Memory B cell (primary cell): ENCODE measurements at regions not wholly inside any gene's neighbourhood (a gene's known extent, or its start where the extent isn't known, plus 50 kb on each side); places are given as distances from the start of the nearest gene placed in this dataset.

Experiments used
- ATAC-seq: fragments of 150-1000 bp; cut with Tn5 transposase; 2 replicates; pipeline ENCODE4 v1.10.0; 2021; ENCODE audit warnings: low read depth, mild to moderate bottlenecking, moderate library complexity
- DNase-seq, 2 donors: peaks; one replicate each; pipeline ENCODE4 v3.0.0; 2022; ENCODE audit warnings: low spot score in 2 of 2
- H3K27ac Mint-ChIP-seq: one replicate; pipeline ENCODE4 v1.8.0; 2022; ENCODE audit warnings: mild to moderate bottlenecking, moderate library complexity, mixed read lengths
- H3K27me3 Mint-ChIP-seq: one replicate; pipeline ENCODE4 v1.8.0; 2022; ENCODE audit warnings: mixed read lengths
- H3K36me3 Mint-ChIP-seq: one replicate; pipeline ENCODE4 v1.8.0; 2022; ENCODE audit warnings: mild to moderate bottlenecking, mixed read lengths
- H3K4me1 Mint-ChIP-seq: one replicate; pipeline ENCODE4 v1.8.0; 2022; ENCODE audit warnings: mixed read lengths
- H3K4me3 Mint-ChIP-seq: one replicate; pipeline ENCODE4 v1.8.0; 2022; ENCODE audit warnings: mild to moderate bottlenecking, moderate library complexity, mixed read lengths
- H3K9me3 Mint-ChIP-seq: one replicate; pipeline ENCODE4 v1.8.0; 2022; ENCODE audit warnings: mixed read lengths

DNA sequence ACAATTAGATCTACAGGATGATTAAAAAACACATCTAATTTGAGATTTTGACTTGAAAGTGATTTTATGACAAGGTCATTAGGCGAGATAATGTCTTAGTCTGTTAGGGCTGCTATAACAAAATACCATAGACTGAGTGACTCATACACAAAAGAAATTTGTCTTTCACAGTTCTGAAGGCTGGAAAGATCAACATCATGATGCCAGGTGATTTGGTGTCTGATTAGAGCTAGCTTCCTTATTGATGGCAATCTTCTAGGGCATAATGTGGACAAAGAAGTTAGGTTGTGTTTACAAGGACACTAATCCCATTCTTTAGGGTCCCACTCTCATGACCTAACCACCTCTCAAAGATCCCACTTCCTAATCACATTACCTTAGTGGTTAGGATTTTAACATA lies 256.7 kb downstream of the TUSC1 start:
- Mint-ChIP-seq H3K27ac (no peak overlapping the region), H3K36me3 (no peaks in the 10 kb centered on the region), H3K4me1 (no peaks in the 10 kb centered on the region), H3K9me3 (peaks cover 9% of the 10 kb centered on the region), H3K27me3 (no peaks in the 10 kb centered on the region), H3K4me3 (no peak overlapping the region)
- DNase-seq (no peak), ATAC-seq (no peak)

DNA sequence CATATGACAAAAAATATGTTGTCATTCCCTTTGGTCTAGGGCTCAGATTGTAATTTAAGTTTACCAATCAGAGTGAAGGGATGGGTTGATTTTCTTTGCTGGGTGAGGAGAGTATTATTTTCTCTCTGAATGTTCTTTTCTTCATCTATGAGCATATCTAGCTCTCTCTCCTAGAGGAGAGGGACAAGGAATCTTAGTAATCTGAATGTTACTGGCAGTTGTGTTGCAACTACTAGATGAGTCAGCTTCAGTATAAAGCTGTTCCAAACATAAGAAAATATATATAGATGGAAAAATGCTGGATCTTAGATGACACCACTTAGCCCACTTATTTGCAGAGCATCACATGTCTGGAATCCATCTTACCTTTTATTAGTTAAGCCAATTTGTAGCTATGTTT lies 259.3 kb downstream of the TUSC1 start:
- no peaks in the 10 kb centered on the region for H3K4me1 Mint-ChIP-seq
- H3K4me3 Mint-ChIP-seq = no peak overlapping the region
- H3K27me3 Mint-ChIP-seq = no peaks in the 10 kb centered on the region
- H3K9me3 Mint-ChIP-seq = peaks cover 6% of the 10 kb centered on the region
- no peak for ATAC-seq
- no peaks in the 10 kb centered on the region for H3K36me3 Mint-ChIP-seq
- H3K27ac Mint-ChIP-seq = no peak overlapping the region
- no peak for DNase-seq

DNA sequence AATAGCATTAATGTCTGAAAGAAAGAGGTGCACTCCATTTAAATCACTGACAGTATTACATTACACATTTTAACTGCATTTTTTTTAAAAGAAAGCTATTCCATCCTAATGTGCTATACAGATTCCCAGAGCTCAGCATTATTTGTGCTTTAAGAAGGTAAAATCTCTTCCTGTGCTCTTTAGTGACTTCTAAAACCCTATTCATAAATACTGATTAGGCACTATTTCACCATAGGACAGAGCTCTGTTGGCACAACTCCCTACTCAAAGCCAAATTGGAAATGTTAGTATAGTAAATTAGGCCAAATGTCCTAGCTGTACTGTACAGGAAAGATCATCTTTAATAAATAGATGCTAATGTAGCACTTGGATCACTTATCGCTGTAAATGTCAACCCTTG lies 262.5 kb downstream of the TUSC1 start:
- DNase-seq (no peak), ATAC-seq (no peak)
- Mint-ChIP-seq H3K27ac (no peak overlapping the region), H3K9me3 (peaks cover 4% of the 10 kb centered on the region), H3K36me3 (no peaks in the 10 kb centered on the region), H3K27me3 (no peaks in the 10 kb centered on the region), H3K4me3 (no peak overlapping the region), H3K4me1 (no peaks in the 10 kb centered on the region)

DNA sequence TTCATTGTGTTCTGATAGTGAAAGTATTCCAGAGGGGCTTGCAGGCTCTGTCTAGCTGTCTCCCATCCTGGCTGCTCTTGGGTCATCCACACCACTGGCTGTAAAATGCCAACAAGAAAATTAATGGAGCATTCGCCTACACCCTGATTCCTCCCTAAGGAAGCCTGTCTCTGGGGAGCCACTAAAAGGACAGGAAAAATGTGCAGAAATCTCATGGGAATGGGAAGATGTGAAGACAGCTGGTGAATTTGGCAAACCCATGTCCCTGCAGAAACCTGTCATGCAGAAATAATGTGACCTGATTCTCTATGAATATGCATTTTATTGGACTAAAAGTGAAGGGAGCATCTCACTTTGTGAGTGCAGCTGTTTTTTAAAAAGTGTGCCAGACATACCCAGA lies 265.6 kb downstream of the TUSC1 start:
- Mint-ChIP-seq H3K9me3 (peaks cover 2% of the 10 kb centered on the region), H3K27ac (no peak overlapping the region), H3K27me3 (no peaks in the 10 kb centered on the region), H3K4me1 (no peaks in the 10 kb centered on the region), H3K4me3 (no peak overlapping the region), H3K36me3 (no peaks in the 10 kb centered on the region)
- no peak for ATAC-seq
- no peak for DNase-seq

DNA sequence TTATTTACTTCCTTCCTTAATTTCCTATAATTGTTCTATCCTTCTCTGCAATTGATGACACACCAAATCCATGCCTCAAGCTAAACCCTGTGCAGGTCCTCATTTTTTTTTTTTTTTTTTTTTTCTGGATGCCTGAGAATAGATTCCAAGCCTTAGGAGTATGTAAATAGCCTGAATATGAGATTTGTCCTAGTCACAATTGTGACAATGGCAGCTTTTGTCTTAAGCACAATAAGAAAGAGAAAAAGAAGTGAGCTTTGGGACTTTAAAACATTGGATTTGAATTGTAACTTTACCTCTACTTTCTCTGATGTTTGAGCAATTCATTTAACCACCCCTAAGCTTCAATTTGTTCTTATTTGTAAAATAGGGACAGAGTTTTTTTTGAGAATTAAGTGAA lies 280.5 kb downstream of the TUSC1 start:
- Mint-ChIP-seq H3K4me3 (no peak overlapping the region), H3K4me1 (no peaks in the 10 kb centered on the region), H3K27me3 (no peaks in the 10 kb centered on the region), H3K27ac (no peak overlapping the region), H3K36me3 (no peaks in the 10 kb centered on the region), H3K9me3 (peaks cover 1% of the 10 kb centered on the region)
- no peak for DNase-seq
- ATAC-seq = no peak

DNA sequence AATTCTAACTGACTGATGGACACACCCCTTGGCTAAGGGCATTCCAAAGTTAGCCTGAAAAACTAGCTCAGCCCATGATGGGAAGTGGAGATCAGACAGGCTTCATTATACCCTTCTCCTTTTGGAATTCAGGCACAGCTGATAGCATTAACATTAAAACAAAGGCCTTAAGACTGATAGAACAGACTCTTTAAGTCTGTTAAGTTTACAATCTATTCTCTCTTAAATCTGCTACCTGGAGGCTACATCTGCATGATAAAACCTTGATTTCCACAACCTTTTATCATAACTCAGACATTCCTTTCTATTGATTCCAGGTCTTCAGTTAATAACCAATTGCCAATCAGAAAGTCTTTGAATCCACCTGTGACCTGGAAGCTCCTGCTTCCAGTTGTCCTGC lies 281.4 kb downstream of the TUSC1 start:
- Mint-ChIP-seq H3K4me1 (no peaks in the 10 kb centered on the region), H3K27me3 (no peaks in the 10 kb centered on the region), H3K4me3 (no peak overlapping the region), H3K9me3 (peaks cover 3% of the 10 kb centered on the region), H3K36me3 (no peaks in the 10 kb centered on the region), H3K27ac (no peak overlapping the region)
- no peak for DNase-seq
- ATAC-seq = no peak

DNA sequence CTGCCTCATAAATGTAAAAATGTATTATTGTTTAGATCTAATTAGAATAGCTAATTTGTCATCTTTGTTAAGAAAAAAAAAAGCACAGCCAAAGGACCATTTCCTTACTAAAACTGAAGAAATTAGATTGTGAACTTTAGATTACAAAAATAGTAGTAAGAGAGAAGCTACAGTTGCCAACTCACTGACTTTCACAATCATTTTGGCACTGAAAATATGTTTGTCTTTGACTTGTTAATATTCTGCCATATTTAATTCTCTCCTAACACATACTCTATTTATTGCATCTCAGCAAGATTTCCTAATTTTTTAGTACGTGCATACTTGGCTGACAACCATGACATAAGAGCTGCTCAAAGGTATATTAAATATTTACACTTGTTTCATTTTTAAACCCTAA lies 297.1 kb downstream of the TUSC1 start:
- ATAC-seq = no peak
- H3K27me3 Mint-ChIP-seq = no peaks in the 10 kb centered on the region
- no peaks in the 10 kb centered on the region for H3K9me3 Mint-ChIP-seq
- no peaks in the 10 kb centered on the region for H3K4me1 Mint-ChIP-seq
- DNase-seq = no peak
- H3K36me3 Mint-ChIP-seq = no peaks in the 10 kb centered on the region
- H3K27ac Mint-ChIP-seq = no peak overlapping the region
- no peak overlapping the region for H3K4me3 Mint-ChIP-seq

DNA sequence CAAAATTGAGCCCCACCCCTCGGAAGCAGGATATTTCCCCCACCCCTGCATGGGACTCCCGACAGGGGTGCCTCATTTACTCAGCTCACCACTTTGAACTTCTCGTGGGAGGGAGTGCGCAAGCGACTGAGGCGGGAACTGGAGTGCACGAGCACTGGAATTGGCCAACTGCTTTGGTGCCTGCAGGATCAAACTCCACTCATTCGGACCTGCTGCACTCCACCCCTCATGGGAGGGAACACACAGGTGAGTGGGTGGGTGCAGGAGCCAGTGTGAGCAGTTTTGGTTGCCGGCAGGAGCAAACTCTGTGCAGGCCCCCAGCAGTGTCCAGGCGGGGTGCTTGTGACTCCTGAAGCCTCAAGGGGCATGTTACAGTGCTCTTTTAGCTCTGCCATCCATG lies 301.2 kb downstream of the TUSC1 start:
- ATAC-seq (no peak), DNase-seq (no peak)
- Mint-ChIP-seq H3K27ac (no peak overlapping the region), H3K4me1 (no peaks in the 10 kb centered on the region), H3K27me3 (no peaks in the 10 kb centered on the region), H3K36me3 (no peaks in the 10 kb centered on the region), H3K4me3 (no peak overlapping the region), H3K9me3 (peaks cover 3% of the 10 kb centered on the region)

DNA sequence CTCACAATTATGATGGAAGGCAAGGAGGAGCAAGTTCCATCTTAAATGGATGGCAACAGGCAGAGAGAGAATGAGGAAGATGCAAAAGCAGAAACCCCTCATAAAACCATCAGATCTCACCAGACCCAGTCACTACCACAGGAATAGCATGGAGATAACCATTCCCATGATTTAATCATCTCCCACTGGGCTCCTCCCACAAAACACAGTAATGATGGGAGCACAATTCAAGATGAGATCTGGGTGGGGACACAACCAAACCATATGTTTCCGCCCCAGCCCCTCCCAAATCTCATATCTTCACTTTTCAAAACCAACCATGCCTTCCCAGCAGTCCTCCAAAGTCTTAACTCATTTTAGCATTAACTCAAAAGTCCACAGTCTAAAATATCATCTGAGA lies 304.0 kb downstream of the TUSC1 start:
- Mint-ChIP-seq H3K36me3 (no peaks in the 10 kb centered on the region), H3K27ac (no peak overlapping the region), H3K4me1 (no peaks in the 10 kb centered on the region), H3K4me3 (no peak overlapping the region), H3K27me3 (no peaks in the 10 kb centered on the region), H3K9me3 (peaks cover 3% of the 10 kb centered on the region)
- ATAC-seq = no peak
- no peak for DNase-seq

DNA sequence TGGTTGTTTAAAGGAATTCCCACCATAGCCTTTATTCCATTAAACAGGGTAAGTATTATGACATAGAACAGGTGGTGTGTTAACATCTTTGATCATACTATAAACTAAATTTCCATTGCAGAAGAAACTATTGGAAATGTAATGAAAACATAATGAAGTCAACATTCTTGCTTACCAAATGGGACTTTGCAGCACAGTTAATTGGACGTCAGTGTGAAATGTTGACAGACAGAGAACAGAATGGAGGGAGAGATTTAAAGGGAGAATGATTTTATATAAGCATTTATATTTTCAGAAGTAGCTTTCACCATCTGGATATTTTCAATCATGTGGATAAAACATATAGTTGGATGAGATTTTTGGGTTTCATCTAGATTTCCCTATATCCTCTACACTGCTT lies 311.3 kb downstream of the TUSC1 start:
- ATAC-seq = no peak
- Mint-ChIP-seq H3K9me3 (no peaks in the 10 kb centered on the region), H3K27me3 (no peaks in the 10 kb centered on the region), H3K27ac (no peak overlapping the region), H3K4me1 (no peaks in the 10 kb centered on the region), H3K36me3 (no peaks in the 10 kb centered on the region), H3K4me3 (no peak overlapping the region)
- no peak for DNase-seq

DNA sequence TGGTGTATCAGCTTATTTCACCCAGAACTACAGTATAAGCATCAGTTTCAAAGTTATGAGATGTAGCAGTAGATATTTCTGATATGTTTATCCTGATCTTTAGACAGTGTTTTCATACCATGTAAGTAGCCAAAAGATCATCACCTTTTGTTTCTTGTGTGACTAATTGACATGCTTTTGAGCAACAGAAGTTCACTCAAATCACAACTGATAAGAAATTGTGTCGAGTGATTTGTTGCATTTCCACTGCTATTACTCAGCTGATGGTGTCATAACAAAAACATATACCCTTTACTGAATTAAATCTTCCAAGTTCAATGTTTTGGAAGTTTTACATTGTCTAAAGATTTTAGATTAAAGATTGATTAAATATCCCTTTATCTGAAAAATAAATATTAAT lies 324.5 kb downstream of the TUSC1 start:
- no peak overlapping the region for H3K4me3 Mint-ChIP-seq
- no peaks in the 10 kb centered on the region for H3K4me1 Mint-ChIP-seq
- H3K36me3 Mint-ChIP-seq = no peaks in the 10 kb centered on the region
- H3K9me3 Mint-ChIP-seq = peaks cover 7% of the 10 kb centered on the region
- H3K27me3 Mint-ChIP-seq = no peaks in the 10 kb centered on the region
- ATAC-seq = no peak
- no peak overlapping the region for H3K27ac Mint-ChIP-seq
- DNase-seq = no peak

DNA sequence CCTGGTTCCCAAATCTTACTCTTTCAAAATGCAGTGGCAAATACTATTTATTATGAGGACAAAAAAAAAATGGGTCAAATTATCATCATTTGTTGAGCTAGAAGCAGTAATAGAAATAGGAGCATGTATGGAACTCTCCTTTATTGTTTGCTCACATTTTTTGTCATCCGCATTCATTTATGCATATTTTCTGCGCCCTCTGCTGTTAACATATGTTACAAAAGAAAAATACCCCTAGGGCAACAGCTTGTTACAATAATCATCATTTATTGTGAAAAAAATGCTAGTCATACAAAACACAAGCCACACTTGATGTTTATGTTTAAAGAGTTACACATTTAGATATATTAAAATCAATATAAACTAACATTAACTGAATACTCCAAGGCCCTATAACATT lies 328.2 kb downstream of the TUSC1 start:
- H3K4me3 Mint-ChIP-seq = no peak overlapping the region
- H3K4me1 Mint-ChIP-seq = no peaks in the 10 kb centered on the region
- no peaks in the 10 kb centered on the region for H3K36me3 Mint-ChIP-seq
- ATAC-seq (no peak), DNase-seq (no peak)
- no peaks in the 10 kb centered on the region for H3K9me3 Mint-ChIP-seq
- no peaks in the 10 kb centered on the region for H3K27me3 Mint-ChIP-seq
- no peak overlapping the region for H3K27ac Mint-ChIP-seq

DNA sequence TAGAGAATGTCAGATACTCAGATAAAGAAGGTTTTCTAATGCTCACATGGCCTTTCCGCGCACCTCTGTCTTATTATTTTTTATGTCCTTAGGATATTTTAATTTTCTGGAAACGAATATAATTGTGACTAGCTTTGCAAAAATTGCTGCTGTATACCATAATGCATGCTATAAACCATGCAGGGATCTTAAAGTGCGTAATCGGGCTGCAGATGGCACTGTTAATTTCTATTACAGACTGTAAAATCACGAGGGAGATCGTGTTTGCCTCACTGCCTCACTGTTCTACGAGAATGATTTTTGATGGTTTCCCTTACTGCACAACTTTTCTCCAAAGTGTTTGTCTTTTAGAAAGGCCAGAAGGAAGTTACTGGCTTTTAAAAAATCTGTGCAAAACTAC lies 356.1 kb downstream of the TUSC1 start:
- ATAC-seq (no peak), DNase-seq (no peak)
- Mint-ChIP-seq H3K4me1 (no peaks in the 10 kb centered on the region), H3K36me3 (no peaks in the 10 kb centered on the region), H3K27me3 (no peaks in the 10 kb centered on the region), H3K9me3 (peaks cover 2% of the 10 kb centered on the region), H3K4me3 (no peak overlapping the region), H3K27ac (no peak overlapping the region)

DNA sequence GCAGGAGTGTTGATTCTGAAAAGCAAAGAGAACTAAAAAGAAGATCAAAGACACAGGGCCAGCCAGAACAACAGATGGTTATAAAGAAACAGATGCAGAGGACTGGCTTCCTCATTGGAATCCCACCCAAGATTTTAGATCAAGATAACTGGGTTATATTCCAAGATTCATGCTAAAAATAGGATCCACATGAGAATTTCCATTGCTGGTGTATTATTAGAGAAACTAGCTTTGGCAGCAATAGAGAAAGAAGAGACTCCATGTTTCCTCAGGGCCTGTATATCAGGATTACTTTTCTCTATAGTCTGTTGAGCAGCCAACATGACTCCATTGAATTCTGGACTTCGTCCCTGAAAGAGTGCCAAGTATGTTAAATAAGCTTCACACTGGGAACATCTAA lies 367.3 kb downstream of the TUSC1 start:
- DNase-seq = no peak

DNA sequence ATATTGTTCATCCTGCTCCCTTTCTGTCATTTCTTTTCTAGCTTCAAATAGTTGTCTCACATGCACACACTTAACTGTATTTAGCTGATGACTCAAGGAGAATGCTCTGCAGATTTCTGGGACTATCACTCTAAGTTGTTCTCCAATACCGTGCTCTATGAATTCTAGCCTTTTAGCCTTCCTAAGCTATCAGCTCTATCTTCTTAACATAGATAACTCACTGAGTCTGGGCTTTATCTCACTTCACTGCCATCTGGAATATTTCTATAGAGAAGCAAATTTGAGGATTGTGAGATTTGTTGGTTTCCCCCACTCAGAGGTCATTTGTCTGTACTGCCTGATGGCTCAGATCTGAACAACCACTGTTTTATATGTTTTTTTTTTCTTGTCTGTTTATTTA lies 369.7 kb downstream of the TUSC1 start:
- Mint-ChIP-seq H3K27me3 (no peaks in the 10 kb centered on the region), H3K4me1 (no peaks in the 10 kb centered on the region), H3K36me3 (no peaks in the 10 kb centered on the region), H3K27ac (no peak overlapping the region), H3K4me3 (no peak overlapping the region), H3K9me3 (peaks cover 3% of the 10 kb centered on the region)
- ATAC-seq = no peak
- no peak for DNase-seq

More for the DNA sequence above, 367.3 kb downstream of the TUSC1 start:
- Mint-ChIP-seq H3K36me3 (no peaks in the 10 kb centered on the region), H3K4me1 (no peaks in the 10 kb centered on the region), H3K4me3 (no peak overlapping the region), H3K27me3 (no peaks in the 10 kb centered on the region), H3K9me3 (peaks cover 3% of the 10 kb centered on the region), H3K27ac (no peak overlapping the region)
- no peak for ATAC-seq

DNA sequence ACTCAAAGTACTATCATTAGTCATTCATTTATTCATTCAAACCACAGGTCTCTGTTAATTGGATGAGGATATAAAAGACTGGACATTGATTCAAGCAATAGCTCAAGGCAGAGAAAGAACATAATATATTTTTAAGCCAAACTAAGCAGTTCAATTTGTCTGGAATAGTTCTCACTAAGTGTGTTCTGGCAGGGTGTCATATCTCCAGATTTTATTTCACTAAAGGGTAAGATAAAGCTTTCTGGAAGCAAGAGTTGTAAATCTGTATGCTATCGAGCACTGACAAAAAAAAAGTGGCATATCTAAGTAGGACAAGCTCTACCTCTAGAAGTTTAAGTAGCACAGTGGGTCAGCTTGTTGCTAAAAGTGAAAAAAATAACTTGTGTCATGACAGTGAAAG lies 375.6 kb downstream of the TUSC1 start:
- ATAC-seq = no peak
- H3K27me3 Mint-ChIP-seq = no peaks in the 10 kb centered on the region
- no peaks in the 10 kb centered on the region for H3K36me3 Mint-ChIP-seq
- H3K27ac Mint-ChIP-seq = no peak overlapping the region
- no peak overlapping the region for H3K4me3 Mint-ChIP-seq
- DNase-seq = no peak
- H3K4me1 Mint-ChIP-seq = no peaks in the 10 kb centered on the region
- peaks cover 2% of the 10 kb centered on the region for H3K9me3 Mint-ChIP-seq
